H7 (cell line): ENCODE measurements at regions not wholly inside any gene's neighbourhood (a gene's known extent, or its start where the extent isn't known, plus 50 kb on each side); places are given as distances from the start of the nearest gene placed in this dataset.
A peak's percentile ranks its signal among the peaks of the same experiment; 100 is the strongest.

Experiments used
- DNase-seq: peaks from one replicate; pipeline ENCODE4 v3.0.0; 2012
- H3K27me3 ChIP-seq: 2 replicates; pipeline ENCODE4 v1.6.0; 2011; ENCODE audit warnings: mild to moderate bottlenecking, low read length; ENCODE audit not compliant: control insufficient read depth, insufficient read depth
- H3K36me3 ChIP-seq: replicated peaks from 2 replicates; pipeline ENCODE4 v1.5.1; 2011; ENCODE audit warnings: low read length; ENCODE audit not compliant: control insufficient read depth, insufficient read depth
- H3K4me3 ChIP-seq: 2 replicates; pipeline ENCODE4 v1.5.1; 2011; ENCODE audit warnings: low read depth, mild to moderate bottlenecking, control low read depth, low read length, moderate library complexity; ENCODE audit not compliant: insufficient read depth

DNA sequence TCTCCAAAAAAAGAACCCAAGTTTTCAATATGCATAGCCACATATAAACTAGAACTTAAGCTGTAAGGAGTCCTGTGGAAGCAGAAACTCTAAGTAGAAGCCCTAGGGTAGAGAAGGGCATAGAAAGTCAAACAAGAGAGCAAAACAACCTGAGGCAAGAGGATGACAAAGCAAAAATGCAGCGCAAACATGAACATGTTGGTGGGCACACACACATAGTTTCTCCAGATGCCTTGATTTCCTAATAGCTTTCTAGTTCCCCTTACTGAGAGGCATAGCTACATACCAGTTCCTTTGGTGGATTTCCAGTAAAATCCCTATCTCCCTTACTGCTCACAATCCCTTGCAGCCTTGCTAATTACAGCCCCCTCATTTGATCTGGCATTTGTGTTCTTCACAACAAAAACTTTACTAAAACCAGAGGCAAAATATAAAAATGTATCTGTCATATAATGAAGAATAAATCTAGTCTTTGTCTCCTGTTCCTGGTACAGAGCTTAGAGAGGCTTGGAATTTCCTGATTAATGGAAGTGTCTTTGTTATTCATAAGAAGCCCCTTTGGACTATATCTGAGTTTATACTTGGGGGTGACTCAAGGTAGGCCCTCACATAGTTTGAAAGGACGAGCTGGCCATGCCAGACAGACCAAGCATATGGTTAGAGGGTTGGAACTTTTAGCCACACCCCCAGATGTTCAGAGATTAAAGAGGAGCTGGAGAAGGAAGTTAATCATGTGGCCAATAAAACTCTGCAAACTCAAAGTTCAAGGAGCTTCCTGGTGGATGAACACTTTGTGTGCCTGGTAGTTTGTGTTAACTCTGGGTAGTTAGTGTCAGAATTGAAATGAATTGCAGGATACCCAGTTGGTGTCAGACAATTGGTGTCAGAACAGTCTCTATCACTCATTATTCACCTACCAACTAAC, 52.7 kb upstream of the ZCCHC13 start:
- Histone ChIP-seq H3K4me3 (no peak overlapping the region), H3K36me3 (peaks cover 6% of the 10 kb centered on the region), H3K27me3 (no peaks in the 10 kb centered on the region)
- no peak for DNase-seq

DNA sequence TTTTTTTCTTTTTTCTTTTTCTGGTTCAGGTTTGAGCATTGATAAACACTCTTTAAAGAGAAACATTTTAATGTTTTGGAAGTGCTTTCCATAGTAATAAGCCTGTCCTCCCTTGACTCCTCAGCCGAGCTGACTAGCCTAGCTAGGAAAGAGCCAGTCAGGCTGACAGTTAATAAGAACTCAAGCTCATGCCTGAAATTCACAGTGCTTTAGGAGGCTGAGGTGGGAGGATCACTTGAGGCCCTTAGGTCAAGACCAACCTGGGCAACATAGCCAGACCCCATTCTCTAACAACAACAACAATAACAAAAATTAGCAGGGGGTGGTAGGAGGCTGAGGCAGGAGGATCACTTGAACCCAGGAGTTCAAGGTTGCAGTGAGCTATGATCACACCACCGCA, 53.4 kb upstream of the ZCCHC13 start:
- Histone ChIP-seq H3K36me3 (peaks cover 2% of the 10 kb centered on the region; the same call in 1 of the 2 replicates), H3K27me3 (no peaks in the 10 kb centered on the region), H3K4me3 (no peak overlapping the region)
- DNase-seq, result no peak

- no peak overlapping the region for H3K4me3 ChIP-seq
Measured at GRCh38 chrX:74249963-74250362, 54.0 kb upstream of the ZCCHC13 start.

DNA sequence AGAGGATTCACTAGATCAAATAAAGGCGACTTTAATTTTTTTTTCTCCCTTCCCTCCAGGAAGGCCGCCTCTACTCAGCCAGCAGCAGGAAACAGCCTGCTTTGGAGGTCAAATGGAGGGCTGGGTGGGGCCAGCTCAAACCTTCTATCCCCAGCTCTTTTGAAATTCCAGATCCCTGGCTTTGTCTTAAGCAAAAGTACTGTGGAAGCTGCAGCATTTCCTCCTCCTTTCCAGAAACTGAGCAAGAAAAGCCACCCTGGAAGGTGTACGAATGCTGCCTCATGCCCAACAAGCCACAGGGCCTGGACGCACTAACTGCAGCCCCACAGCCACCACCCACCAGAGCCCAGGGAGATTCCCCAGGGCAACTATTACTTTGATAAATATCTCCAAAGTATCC, 55.1 kb upstream of the ZCCHC13 start:
- H3K36me3 ChIP-seq, result peaks cover 2% of the 10 kb centered on the region; the same call in 1 of the 2 replicates
- no peaks in the 10 kb centered on the region for H3K27me3 ChIP-seq
- DNase-seq, result peak; percentile 54
- no peak overlapping the region for H3K4me3 ChIP-seq

More at GRCh38 chrX:74249963-74250362, 54.0 kb upstream of the ZCCHC13 start:
- no peaks in the 10 kb centered on the region for H3K27me3 ChIP-seq
- H3K36me3 ChIP-seq, result peaks cover 2% of the 10 kb centered on the region; the same call in 1 of the 2 replicates
- peak; percentile 16 for DNase-seq

DNA sequence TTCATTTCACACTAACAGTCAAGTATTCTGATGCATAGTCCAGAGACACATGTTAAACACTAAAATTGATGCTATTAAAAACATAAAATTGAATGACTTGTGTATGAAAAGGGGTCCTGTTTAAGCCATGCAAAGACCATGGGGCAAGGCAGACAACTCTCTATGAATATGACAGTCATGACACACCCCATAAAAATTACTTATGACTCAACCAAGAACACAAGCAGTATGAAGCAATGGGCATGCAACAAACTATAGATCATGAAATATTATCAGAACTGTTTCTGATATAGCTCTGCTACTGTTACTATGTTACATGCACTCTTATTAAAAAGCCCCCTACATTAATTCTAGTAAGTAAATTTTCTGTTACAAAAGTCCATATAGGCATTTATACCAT, 57.5 kb upstream of the ZCCHC13 start:
- Histone ChIP-seq H3K27me3 (no peaks in the 10 kb centered on the region), H3K4me3 (no peak overlapping the region), H3K36me3 (peaks cover 2% of the 10 kb centered on the region)
- no peak for DNase-seq

GRCh38 chrX:74242484-74243138, 61.4 kb upstream of the ZCCHC13 start:
- DNase-seq, result no peak
- H3K36me3 ChIP-seq, result peaks cover 8% of the 10 kb centered on the region
- H3K4me3 ChIP-seq, result no peak overlapping the region
- H3K27me3 ChIP-seq, result no peaks in the 10 kb centered on the region

DNA sequence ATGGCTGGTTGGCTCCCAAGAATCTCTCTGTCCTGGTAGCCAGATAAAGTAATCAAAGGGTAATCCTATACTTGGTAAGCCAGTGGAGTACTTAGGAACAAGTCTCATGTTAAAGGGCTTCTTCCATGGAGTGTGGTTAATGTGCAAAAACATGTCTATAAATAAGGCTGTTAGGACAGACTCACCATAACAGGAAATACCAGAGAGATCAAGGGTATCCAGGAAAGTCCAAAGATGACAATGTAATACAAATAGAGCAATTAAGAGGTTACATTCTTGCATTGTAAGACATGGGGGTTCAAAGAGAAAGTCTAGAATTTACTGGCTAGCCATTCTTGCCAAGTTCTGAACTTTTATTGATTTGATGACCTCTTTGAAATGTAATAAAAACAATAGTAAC, 61.9 kb upstream of the ZCCHC13 start:
- Histone ChIP-seq H3K36me3 (peaks cover 5% of the 10 kb centered on the region), H3K27me3 (no peaks in the 10 kb centered on the region), H3K4me3 (no peak overlapping the region)
- DNase-seq, result no peak

DNA sequence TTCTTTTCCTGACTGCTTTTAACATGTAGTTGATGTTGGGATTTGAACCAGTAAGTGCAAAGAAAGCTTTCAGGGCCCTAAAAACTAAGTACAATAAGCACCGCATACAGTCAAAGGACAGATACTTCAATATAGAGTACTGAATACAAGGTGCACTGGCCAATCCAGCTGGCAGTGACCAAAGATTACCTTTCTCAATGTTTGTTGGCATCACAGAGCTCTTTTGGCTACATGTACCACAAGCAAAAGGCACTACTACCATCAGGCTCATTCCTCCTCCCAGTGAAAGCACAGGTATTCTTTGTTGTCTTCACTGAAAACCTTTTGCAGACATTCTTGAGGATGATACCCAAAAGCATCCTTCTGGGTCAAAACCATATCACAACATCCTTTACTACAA, 65.2 kb upstream of the ZCCHC13 start:
- H3K4me3 ChIP-seq, result no peak overlapping the region
- DNase-seq, result no peak
- H3K36me3 ChIP-seq, result peaks cover 5% of the 10 kb centered on the region
- no peaks in the 10 kb centered on the region for H3K27me3 ChIP-seq

DNA sequence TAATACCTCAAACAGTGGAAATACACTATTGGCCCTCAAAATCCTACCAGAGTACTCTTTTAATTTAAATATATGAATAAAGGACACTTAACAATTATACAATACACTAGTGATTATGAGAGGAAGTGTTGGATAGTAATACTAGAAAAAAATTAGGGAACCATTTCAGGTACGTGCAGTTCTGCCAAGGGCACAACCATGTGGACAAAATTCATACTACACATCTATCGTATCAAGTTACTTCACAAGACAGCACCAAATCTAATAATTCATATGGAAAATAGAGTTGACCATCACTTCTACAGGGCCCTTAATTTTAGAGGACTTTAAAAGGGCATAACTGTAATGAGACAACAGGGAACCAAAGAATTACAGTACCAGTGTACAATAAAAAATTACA, 69.2 kb upstream of the ZCCHC13 start:
- no peaks in the 10 kb centered on the region for H3K27me3 ChIP-seq
- peaks cover 2% of the 10 kb centered on the region for H3K36me3 ChIP-seq
- DNase-seq, result no peak
- H3K4me3 ChIP-seq, result no peak overlapping the region

DNA sequence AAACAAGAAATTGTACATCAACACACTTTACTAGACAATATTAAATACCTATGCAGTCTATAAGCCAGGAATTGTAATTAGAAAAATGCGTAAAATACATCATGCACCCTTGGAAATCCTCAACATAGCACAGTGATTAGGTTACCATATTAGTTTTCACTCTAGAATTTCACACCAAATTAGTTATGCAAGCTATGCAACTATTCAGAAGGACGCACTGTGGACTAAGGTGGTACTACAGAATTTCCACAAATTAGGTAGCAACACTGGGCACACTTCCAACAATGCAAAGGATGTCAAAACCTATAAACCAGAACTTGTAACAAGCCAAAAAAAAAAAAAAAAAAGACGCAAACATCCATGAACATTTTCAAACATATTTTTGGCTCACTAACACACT, 71.1 kb upstream of the ZCCHC13 start:
- DNase-seq, result no peak
- H3K36me3 ChIP-seq, result no peaks in the 10 kb centered on the region
- H3K4me3 ChIP-seq, result no peak overlapping the region
- no peaks in the 10 kb centered on the region for H3K27me3 ChIP-seq

- Histone ChIP-seq H3K4me3 (no peak overlapping the region), H3K36me3 (no peaks in the 10 kb centered on the region), H3K27me3 (no peaks in the 10 kb centered on the region)
- DNase-seq, result no peak
Measured at GRCh38 chrX:74231625-74232024, 72.4 kb upstream of the ZCCHC13 start.

DNA sequence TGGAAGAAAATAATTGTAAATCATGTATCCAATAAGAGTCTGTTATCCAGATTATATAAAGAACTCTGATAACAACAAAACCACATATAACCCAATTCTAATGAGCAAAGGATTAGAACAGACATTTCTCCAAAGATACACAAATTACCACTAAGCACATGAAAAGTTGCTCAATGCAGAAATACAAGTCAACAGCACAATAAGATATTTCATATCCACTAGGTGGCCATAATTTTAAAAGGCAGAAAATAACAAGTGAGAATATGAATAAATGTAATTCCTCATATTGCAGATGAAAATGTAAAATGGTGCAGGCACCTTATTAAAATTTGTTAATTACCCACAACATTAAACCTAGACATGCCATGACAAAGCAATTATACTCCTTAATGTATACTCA, 73.9 kb upstream of the ZCCHC13 start:
- Histone ChIP-seq H3K36me3 (no peaks in the 10 kb centered on the region), H3K4me3 (no peak overlapping the region), H3K27me3 (no peaks in the 10 kb centered on the region)
- DNase-seq, result no peak

DNA sequence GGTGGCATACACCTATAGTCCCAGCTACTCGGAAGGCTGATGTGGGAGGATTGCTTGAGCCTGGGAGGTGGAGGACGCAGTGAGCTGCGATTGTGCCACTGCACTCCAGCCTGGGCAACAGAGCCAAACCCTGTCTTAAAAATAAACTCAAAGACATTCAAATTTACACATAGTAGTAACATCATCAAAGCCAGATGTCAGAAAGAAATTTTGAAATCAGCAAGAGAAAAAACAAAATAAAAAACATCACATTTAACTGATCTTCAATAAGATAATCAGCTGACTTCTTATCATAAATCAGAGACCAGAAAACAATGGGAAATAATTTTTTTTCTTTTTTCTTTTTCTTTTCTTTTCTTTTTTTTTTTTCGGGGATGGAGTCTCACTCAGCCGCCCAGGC, 78.9 kb upstream of the ZCCHC13 start:
- Histone ChIP-seq H3K4me3 (no peak overlapping the region), H3K27me3 (no peaks in the 10 kb centered on the region), H3K36me3 (no peaks in the 10 kb centered on the region)
- no peak for DNase-seq

DNA sequence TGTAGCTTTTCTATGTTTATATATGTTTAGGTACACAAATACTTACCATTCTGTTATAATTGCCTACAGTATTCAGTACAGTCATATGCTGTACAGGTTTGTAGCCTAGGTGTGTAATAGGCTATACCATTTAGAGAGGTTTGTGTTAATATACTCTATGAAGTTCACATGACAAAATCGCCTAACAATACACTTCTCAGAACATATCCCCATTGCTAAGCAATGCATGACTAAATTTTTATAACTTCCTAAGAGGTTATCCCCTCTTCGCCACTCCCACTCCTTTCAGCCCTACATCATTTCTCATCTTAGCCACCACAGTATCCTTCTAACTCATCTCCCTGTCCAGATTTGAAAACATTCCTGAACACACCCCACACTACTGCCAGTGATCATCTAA, 83.7 kb upstream of the ZCCHC13 start:
- no peak for DNase-seq
- H3K36me3 ChIP-seq, result no peaks in the 10 kb centered on the region; the same call in 1 of the 2 replicates
- H3K4me3 ChIP-seq, result no peak overlapping the region
- H3K27me3 ChIP-seq, result no peaks in the 10 kb centered on the region

GRCh38 chrX:74218895-74219294, 85.1 kb upstream of the ZCCHC13 start:
- no peaks in the 10 kb centered on the region for H3K27me3 ChIP-seq
- H3K4me3 ChIP-seq, result no peak overlapping the region
- DNase-seq, result no peak
- H3K36me3 ChIP-seq, result peaks cover 2% of the 10 kb centered on the region
